ENCODE measurements at regions not wholly inside any gene's neighbourhood (a gene's known extent, or its start where the extent isn't known, plus 50 kb on each side); places are given as distances from the start of the nearest gene placed in this dataset.

DNA sequence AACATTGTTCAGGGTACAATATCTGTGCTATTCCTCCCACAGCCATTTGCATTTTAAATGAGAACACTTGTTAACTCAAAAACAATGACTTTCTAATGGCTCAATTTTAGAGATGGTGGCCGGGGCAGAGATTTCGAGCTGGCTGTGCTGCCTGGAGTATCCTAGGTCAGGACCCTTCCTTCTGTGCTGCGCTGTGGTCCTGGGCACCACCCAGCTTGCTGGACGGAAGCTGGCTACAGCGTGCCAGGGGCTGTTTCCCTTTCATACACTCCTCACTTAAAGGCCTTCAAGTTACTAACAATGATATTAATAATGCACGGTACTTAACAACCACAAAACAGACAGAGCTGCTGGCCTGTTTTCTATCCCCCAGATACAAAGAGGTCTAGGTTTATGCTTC is 194.4 kb upstream of the CST7 start:
- no CpG with 5 or more reads among the region's 6 CpGs for WGBS, 2 donors (ENCODE audit: extremely low coverage in 2 of 2, insufficient read length in 2 of 2, insufficient replicate concordance in 1 of 2)
- H3K4me3 ChIP-seq (ENCODE audit: low read length in 2 of 2): no peak overlapping the region
- no peak overlapping the region for H3K18ac ChIP-seq (ENCODE audit: low read length)
- no peak overlapping the region for H3K9ac ChIP-seq (ENCODE audit: low read depth, low read length, poor library complexity)
- H3K27ac ChIP-seq (replicated peaks; ENCODE audit: low read length): no peak overlapping the region
- H3K4ac ChIP-seq (ENCODE audit: low read length): no peak overlapping the region
- H2BK120ac ChIP-seq (ENCODE audit: low read depth, low read length): no peak overlapping the region
- no peaks in the 10 kb centered on the region for H3K9me3 ChIP-seq (replicated peaks in 1 of 2; ENCODE audit: control insufficient read depth in 2 of 2, insufficient read depth in 1 of 2, low read depth in 1 of 2, low read length in 2 of 2)
- DNase-seq (ENCODE audit: low spot score): no peak
- H2AFZ ChIP-seq (ENCODE audit: low read length): no peak overlapping the region
- H3K79me1 ChIP-seq (ENCODE audit: low read depth, low read length): no peaks in the 10 kb centered on the region
- H4K8ac ChIP-seq (ENCODE audit: low read depth, low read length): no peak overlapping the region
- no peak overlapping the region for H2AK5ac ChIP-seq (ENCODE audit: low read depth, low read length)
- no peaks in the 10 kb centered on the region for H3K36me3 ChIP-seq (replicated peaks in 1 of 2; ENCODE audit: control insufficient read depth in 2 of 2, insufficient read depth in 2 of 2, low read length in 2 of 2)
- no peak overlapping the region for H4K91ac ChIP-seq (ENCODE audit: low read depth, low read length, poor library complexity)
- no peak overlapping the region for H2BK15ac ChIP-seq (ENCODE audit: low read length)
- H3K14ac ChIP-seq (ENCODE audit: low read length): no peak overlapping the region
- no peaks in the 10 kb centered on the region for H3K27me3 ChIP-seq (ENCODE audit: control insufficient read depth in 3 of 3, insufficient read depth in 3 of 3, low read depth in 1 of 3, low read length in 3 of 3)
- H3K4me1 ChIP-seq (ENCODE audit: control insufficient read depth in 2 of 2, insufficient read depth in 1 of 2, low read depth in 1 of 2, low read length in 2 of 2): no peaks in the 10 kb centered on the region
- H3K23ac ChIP-seq (ENCODE audit: low read depth, low read length, poor library complexity): no peak overlapping the region
- H2BK5ac ChIP-seq (ENCODE audit: low read length): no peak overlapping the region
- H2BK12ac ChIP-seq (ENCODE audit: low read length): no peak overlapping the region
- H3K4me2 ChIP-seq (ENCODE audit: insufficient read depth, low read length, poor library complexity, severe bottlenecking): no peak overlapping the region

GRCh38 chr20:24755411-24755922 is 193.6 kb upstream of the CST7 start:
- Histone ChIP-seq H4K8ac (ENCODE audit: low read depth, low read length) (no peak overlapping the region), H2AK5ac (ENCODE audit: low read depth, low read length) (no peak overlapping the region), H3K79me1 (ENCODE audit: low read depth, low read length) (no peaks in the 10 kb centered on the region), H3K4ac (ENCODE audit: low read length) (no peak overlapping the region), H2BK12ac (ENCODE audit: low read length) (no peak overlapping the region), H3K9me3 (replicated peaks in 1 of 2; ENCODE audit: control insufficient read depth in 2 of 2, insufficient read depth in 1 of 2, low read depth in 1 of 2, low read length in 2 of 2) (no peaks in the 10 kb centered on the region), H3K18ac (ENCODE audit: low read length) (no peak overlapping the region), H3K36me3 (replicated peaks in 1 of 2; ENCODE audit: control insufficient read depth in 2 of 2, insufficient read depth in 2 of 2, low read length in 2 of 2) (no peaks in the 10 kb centered on the region), H2AFZ (ENCODE audit: low read length) (no peak overlapping the region), H4K91ac (ENCODE audit: low read depth, low read length, poor library complexity) (no peak overlapping the region), H3K27me3 (ENCODE audit: control insufficient read depth in 3 of 3, insufficient read depth in 3 of 3, low read depth in 1 of 3, low read length in 3 of 3) (no peaks in the 10 kb centered on the region), H3K9ac (ENCODE audit: low read depth, low read length, poor library complexity) (no peak overlapping the region), H3K4me3 (ENCODE audit: low read length in 2 of 2) (no peak overlapping the region), H3K23ac (ENCODE audit: low read depth, low read length, poor library complexity) (no peak overlapping the region), H2BK120ac (ENCODE audit: low read depth, low read length) (no peak overlapping the region), H3K4me2 (ENCODE audit: insufficient read depth, low read length, poor library complexity, severe bottlenecking) (no peak overlapping the region), H3K14ac (ENCODE audit: low read length) (no peak overlapping the region), H3K27ac (replicated peaks; ENCODE audit: low read length) (no peak overlapping the region), H3K4me1 (ENCODE audit: control insufficient read depth in 2 of 2, insufficient read depth in 1 of 2, low read depth in 1 of 2, low read length in 2 of 2) (no peaks in the 10 kb centered on the region), H2BK5ac (ENCODE audit: low read length) (no peak overlapping the region), H2BK15ac (ENCODE audit: low read length) (no peak overlapping the region)
- no CpG with 5 or more reads among the region's 4 CpGs for WGBS, 2 donors (ENCODE audit: extremely low coverage in 2 of 2, insufficient read length in 2 of 2, insufficient replicate concordance in 1 of 2)
- DNase-seq (ENCODE audit: low spot score): no peak

GRCh38 chr20:24756292-24757025 is 192.6 kb upstream of the CST7 start:
- no peaks in the 10 kb centered on the region for H3K4me1 ChIP-seq (ENCODE audit: control insufficient read depth in 2 of 2, insufficient read depth in 1 of 2, low read depth in 1 of 2, low read length in 2 of 2)
- no peak overlapping the region for H3K14ac ChIP-seq (ENCODE audit: low read length)
- no peak overlapping the region for H3K4me3 ChIP-seq (ENCODE audit: low read length in 2 of 2)
- H2BK120ac ChIP-seq (ENCODE audit: low read depth, low read length): no peak overlapping the region
- WGBS, 2 donors (ENCODE audit: extremely low coverage in 2 of 2, insufficient read length in 2 of 2, insufficient replicate concordance in 1 of 2): no CpG with 5 or more reads among the region's 12 CpGs
- DNase-seq (ENCODE audit: low spot score): no peak
- no peaks in the 10 kb centered on the region for H3K9me3 ChIP-seq (replicated peaks in 1 of 2; ENCODE audit: control insufficient read depth in 2 of 2, insufficient read depth in 1 of 2, low read depth in 1 of 2, low read length in 2 of 2)
- no peak overlapping the region for H2BK12ac ChIP-seq (ENCODE audit: low read length)
- H2AK5ac ChIP-seq (ENCODE audit: low read depth, low read length): no peak overlapping the region
- no peaks in the 10 kb centered on the region for H3K36me3 ChIP-seq (replicated peaks in 1 of 2; ENCODE audit: control insufficient read depth in 2 of 2, insufficient read depth in 2 of 2, low read length in 2 of 2)
- H3K27me3 ChIP-seq (ENCODE audit: control insufficient read depth in 3 of 3, insufficient read depth in 3 of 3, low read depth in 1 of 3, low read length in 3 of 3): no peaks in the 10 kb centered on the region
- no peak overlapping the region for H3K27ac ChIP-seq (replicated peaks; ENCODE audit: low read length)
- H2BK5ac ChIP-seq (ENCODE audit: low read length): no peak overlapping the region
- H4K8ac ChIP-seq (ENCODE audit: low read depth, low read length): no peak overlapping the region
- H3K18ac ChIP-seq (ENCODE audit: low read length): no peak overlapping the region
- no peak overlapping the region for H3K9ac ChIP-seq (ENCODE audit: low read depth, low read length, poor library complexity)
- H3K4me2 ChIP-seq (ENCODE audit: insufficient read depth, low read length, poor library complexity, severe bottlenecking): no peak overlapping the region
- H3K4ac ChIP-seq (ENCODE audit: low read length): no peak overlapping the region
- H2AFZ ChIP-seq (ENCODE audit: low read length): no peak overlapping the region
- no peak overlapping the region for H3K23ac ChIP-seq (ENCODE audit: low read depth, low read length, poor library complexity)
- H3K79me1 ChIP-seq (ENCODE audit: low read depth, low read length): no peaks in the 10 kb centered on the region
- no peak overlapping the region for H2BK15ac ChIP-seq (ENCODE audit: low read length)
- H4K91ac ChIP-seq (ENCODE audit: low read depth, low read length, poor library complexity): no peak overlapping the region

- Histone ChIP-seq H3K9ac (ENCODE audit: low read depth, low read length, poor library complexity) (no peak overlapping the region), H3K4ac (ENCODE audit: low read length) (no peak overlapping the region), H3K4me1 (ENCODE audit: control insufficient read depth in 2 of 2, insufficient read depth in 1 of 2, low read depth in 1 of 2, low read length in 2 of 2) (peaks cover 0 to 2% of the 10 kb centered on the region in 2 donors), H3K14ac (ENCODE audit: low read length) (no peak overlapping the region), H2BK120ac (ENCODE audit: low read depth, low read length) (no peak overlapping the region), H3K36me3 (replicated peaks in 1 of 2; ENCODE audit: control insufficient read depth in 2 of 2, insufficient read depth in 2 of 2, low read length in 2 of 2) (no peaks in the 10 kb centered on the region), H3K18ac (ENCODE audit: low read length) (no peak overlapping the region), H2BK12ac (ENCODE audit: low read length) (no peak overlapping the region), H3K23ac (ENCODE audit: low read depth, low read length, poor library complexity) (no peak overlapping the region), H3K79me1 (ENCODE audit: low read depth, low read length) (peaks cover 1% of the 10 kb centered on the region), H2AFZ (ENCODE audit: low read length) (no peak overlapping the region), H2BK15ac (ENCODE audit: low read length) (no peak overlapping the region), H3K27me3 (ENCODE audit: control insufficient read depth in 3 of 3, insufficient read depth in 3 of 3, low read depth in 1 of 3, low read length in 3 of 3) (peaks cover 0 to 4% (median 0%) of the 10 kb centered on the region in 3 experiments), H3K4me2 (ENCODE audit: insufficient read depth, low read length, poor library complexity, severe bottlenecking) (no peak overlapping the region), H3K4me3 (ENCODE audit: low read length in 2 of 2) (no peak overlapping the region), H2BK5ac (ENCODE audit: low read length) (no peak overlapping the region), H4K91ac (ENCODE audit: low read depth, low read length, poor library complexity) (no peak overlapping the region), H2AK5ac (ENCODE audit: low read depth, low read length) (no peak overlapping the region), H3K27ac (replicated peaks; ENCODE audit: low read length) (no peak overlapping the region), H4K8ac (ENCODE audit: low read depth, low read length) (no peak overlapping the region), H3K9me3 (replicated peaks in 1 of 2; ENCODE audit: control insufficient read depth in 2 of 2, insufficient read depth in 1 of 2, low read depth in 1 of 2, low read length in 2 of 2) (peaks cover 0 to 3% of the 10 kb centered on the region in 2 donors)
- WGBS, 2 donors (ENCODE audit: extremely low coverage in 2 of 2, insufficient read length in 2 of 2, insufficient replicate concordance in 1 of 2): no CpG with 5 or more reads among the region's 7 CpGs
- no peak for DNase-seq (ENCODE audit: low spot score)
Observed at GRCh38 chr20:24761220-24762065, 187.6 kb upstream of the CST7 start.
